HEK293T (cell line): ENCODE measurements at regions not wholly inside any gene's neighbourhood (a gene's known extent, or its start where the extent isn't known, plus 50 kb on each side); places are given as distances from the start of the nearest gene placed in this dataset.

Source experiments
- ARNT ChIP-seq: fragments of 450-650 bp; IDR thresholded peaks from 2 replicates; pipeline ENCODE4 v1.6.1; 2017; ENCODE audit warnings: mild to moderate bottlenecking
- BHLHE40 ChIP-seq: fragments of 450-650 bp; IDR thresholded peaks from 2 replicates; pipeline ENCODE4 v1.6.1; 2016; ENCODE audit warnings: mild to moderate bottlenecking, moderate library complexity, borderline replicate concordance
- FOXA1 ChIP-seq: fragments of 450-650 bp; IDR thresholded peaks from 2 replicates; pipeline ENCODE4 v1.6.1; 2016; ENCODE audit warnings: mild to moderate bottlenecking
- HDGF ChIP-seq: fragments of 450-650 bp; IDR thresholded peaks from 2 replicates; pipeline ENCODE4 v1.6.1; 2017; ENCODE audit warnings: antibody characterized with exemption, borderline replicate concordance
- NFRKB ChIP-seq: fragments of 450-650 bp; IDR thresholded peaks from 2 replicates; pipeline ENCODE4 v1.6.1; 2016; ENCODE audit warnings: mild to moderate bottlenecking, moderate library complexity
- PKNOX1 ChIP-seq: fragments of 450-650 bp; IDR thresholded peaks from 2 replicates; pipeline ENCODE4 v1.6.1; 2016
- SP1 ChIP-seq: fragments of 450-650 bp; IDR thresholded peaks from 2 replicates; pipeline ENCODE4 v1.6.1; 2017
- TARDBP ChIP-seq: fragments of 450-650 bp; IDR thresholded peaks from 2 replicates; pipeline ENCODE4 v1.6.1; 2016

- no peak for TF ChIP-seq SP1
- TF ChIP-seq FOXA1 = no peak
- TF ChIP-seq PKNOX1 = no peak
- no peak for TF ChIP-seq ARNT
- TF ChIP-seq NFRKB = no peak
- TF ChIP-seq HDGF = no peak
- TF ChIP-seq BHLHE40 = no peak
- TF ChIP-seq TARDBP = no peak
These were observed 102.7 kb downstream of the EVX1 start for GRCh38 chr7:27345164-27345887.
